VCaP (cell line): ENCODE measurements at regions not wholly inside any gene's neighbourhood (a gene's known extent, or its start where the extent isn't known, plus 50 kb on each side); places are given as distances from the start of the nearest gene placed in this dataset.
A peak's percentile ranks its signal among the peaks of the same experiment; 100 is the strongest.

Experiments
- H3K27ac ChIP-seq: fragments of 450-650 bp; 2 replicates; pipeline ENCODE4 v1.5.1; 2017
- TF ChIP-seq, protein P1 (sequence below): fragments of 450-650 bp; conservative IDR thresholded peaks from 2 replicates; pipeline ENCODE4 v1.5.1; 2017; ENCODE audit warnings: mild to moderate bottlenecking, moderate library complexity

DNA sequence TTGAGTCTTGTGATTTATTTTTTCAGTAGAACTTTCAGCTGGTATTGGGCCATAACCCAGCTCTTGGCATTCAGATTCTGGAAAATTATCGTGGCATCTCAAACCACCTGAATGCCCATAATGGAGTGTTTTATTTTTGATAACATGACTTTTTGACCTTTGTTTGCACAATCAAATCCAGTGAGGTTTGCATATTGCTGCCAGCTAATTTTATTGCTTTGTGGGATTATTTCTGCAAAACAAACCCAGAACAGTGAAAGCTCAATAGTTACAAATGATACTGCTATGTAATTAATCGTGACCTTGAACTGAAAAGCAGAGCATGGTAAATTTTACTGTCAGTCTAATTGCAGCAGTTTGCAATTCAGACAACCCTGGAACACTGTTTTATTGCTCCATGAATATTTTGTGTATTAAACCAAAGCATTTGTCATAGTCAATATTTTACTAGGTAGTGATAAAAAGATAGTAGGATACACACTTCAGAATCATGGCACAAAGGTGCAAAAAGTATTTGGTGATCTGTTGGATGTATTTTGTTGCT, 255.2 kb upstream of the NAV3 start:
- TF ChIP-seq, protein P1, sequence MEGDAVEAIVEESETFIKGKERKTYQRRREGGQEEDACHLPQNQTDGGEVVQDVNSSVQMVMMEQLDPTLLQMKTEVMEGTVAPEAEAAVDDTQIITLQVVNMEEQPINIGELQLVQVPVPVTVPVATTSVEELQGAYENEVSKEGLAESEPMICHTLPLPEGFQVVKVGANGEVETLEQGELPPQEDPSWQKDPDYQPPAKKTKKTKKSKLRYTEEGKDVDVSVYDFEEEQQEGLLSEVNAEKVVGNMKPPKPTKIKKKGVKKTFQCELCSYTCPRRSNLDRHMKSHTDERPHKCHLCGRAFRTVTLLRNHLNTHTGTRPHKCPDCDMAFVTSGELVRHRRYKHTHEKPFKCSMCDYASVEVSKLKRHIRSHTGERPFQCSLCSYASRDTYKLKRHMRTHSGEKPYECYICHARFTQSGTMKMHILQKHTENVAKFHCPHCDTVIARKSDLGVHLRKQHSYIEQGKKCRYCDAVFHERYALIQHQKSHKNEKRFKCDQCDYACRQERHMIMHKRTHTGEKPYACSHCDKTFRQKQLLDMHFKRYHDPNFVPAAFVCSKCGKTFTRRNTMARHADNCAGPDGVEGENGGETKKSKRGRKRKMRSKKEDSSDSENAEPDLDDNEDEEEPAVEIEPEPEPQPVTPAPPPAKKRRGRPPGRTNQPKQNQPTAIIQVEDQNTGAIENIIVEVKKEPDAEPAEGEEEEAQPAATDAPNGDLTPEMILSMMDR, result no peak
- H3K27ac ChIP-seq, result peak overlapping the region; percentile 44

DNA sequence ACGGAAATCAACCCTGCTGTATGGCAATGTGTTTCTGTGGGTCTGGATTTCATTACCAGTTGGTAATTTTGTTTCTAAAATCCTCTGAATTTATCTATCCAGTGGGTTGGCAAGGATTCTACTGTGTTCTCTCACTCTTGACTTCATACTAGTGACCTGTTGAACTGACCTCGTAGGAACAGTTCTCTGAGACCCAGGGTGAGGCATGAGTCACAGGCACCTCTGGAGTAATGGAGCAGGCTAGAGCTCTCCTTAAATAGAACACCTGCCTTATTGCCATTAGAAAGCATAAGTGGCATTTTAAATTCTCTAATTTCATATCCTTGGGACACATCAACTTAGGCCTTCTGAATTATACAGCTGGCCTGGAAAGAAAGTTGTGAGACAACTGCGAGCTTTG, 258.3 kb upstream of the NAV3 start:
- TF ChIP-seq, protein P1, result no peak
- no peak overlapping the region for H3K27ac ChIP-seq

DNA sequence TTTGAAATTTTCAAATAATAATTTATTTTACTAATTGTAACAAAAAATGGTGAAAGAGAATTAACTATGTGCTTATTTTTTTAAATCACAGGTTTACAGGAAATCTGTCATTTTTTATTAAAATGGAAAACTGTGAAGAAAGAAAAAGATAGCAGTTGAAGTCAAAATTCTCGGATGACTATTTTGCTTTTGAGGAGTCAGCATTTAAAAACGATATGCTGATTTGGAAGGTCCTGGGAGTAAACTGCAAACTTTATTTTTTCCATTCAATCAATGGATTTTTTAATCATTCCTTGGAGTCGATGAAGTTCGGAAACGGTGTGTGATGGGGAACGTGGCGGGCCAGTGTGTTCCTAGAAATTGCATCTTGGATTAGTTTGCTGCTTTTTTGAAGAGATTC, 258.9 kb upstream of the NAV3 start:
- no peak overlapping the region for H3K27ac ChIP-seq
- TF ChIP-seq, protein P1, result no peak

DNA sequence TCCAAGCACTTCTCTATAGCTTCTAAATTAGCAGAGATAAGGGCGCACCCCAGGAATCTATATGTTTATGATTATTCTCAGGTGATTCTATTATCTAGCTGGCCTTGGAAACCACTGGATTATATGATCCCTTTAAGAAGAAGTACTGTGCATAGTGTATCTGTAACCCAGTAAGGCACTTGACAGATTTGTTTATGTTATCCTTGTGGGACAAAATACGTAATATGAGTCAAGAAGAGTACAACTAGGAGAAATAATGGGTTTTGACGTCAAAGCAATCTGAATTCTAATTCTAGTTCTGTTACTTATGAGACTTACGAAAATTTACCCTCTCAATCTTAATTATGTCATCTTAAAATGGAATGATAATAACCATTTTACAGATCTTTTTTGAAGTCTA, 259.6 kb upstream of the NAV3 start:
- TF ChIP-seq, protein P1, result no peak
- H3K27ac ChIP-seq, result no peak overlapping the region

DNA sequence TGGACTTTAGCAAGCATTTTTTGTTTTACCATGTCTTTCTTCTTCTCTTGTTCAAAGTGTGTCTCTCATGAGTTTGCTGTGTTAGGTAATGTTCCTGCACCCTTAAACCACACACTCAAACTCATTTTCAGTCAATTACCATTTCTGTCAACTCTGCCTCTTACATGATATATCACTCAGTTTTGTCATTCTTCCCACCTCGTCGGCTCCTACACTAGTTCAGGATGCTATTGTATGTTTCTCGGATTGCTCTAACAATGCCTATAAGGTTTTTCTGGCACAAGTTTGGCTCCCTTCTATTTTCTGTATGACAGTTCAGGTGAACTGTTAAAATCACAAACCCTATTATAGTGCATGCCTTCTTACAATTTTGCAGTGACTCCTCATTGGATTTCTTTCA, 260.8 kb upstream of the NAV3 start:
- TF ChIP-seq, protein P1, result no peak
- no peak overlapping the region for H3K27ac ChIP-seq

DNA sequence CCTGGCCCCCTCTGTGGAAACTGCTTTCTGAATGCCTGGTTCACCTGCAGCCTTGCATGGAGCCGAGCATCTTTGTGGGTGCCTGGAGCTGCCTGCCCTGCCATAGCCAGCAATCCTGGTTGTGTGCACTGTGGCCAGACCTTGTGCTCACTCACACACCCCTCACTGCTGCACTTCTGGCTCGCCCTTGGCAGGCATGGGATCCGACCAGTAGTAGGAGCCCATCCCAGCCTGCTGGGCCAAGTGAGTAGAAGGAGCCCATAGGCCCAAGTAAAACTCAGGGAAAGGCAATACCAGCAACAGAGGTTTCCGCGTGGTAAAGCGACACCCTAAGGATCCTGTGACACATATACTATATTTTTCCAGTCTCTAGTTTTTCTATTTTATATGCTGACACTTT, 270.0 kb upstream of the NAV3 start:
- TF ChIP-seq, protein P1, result no peak

DNA sequence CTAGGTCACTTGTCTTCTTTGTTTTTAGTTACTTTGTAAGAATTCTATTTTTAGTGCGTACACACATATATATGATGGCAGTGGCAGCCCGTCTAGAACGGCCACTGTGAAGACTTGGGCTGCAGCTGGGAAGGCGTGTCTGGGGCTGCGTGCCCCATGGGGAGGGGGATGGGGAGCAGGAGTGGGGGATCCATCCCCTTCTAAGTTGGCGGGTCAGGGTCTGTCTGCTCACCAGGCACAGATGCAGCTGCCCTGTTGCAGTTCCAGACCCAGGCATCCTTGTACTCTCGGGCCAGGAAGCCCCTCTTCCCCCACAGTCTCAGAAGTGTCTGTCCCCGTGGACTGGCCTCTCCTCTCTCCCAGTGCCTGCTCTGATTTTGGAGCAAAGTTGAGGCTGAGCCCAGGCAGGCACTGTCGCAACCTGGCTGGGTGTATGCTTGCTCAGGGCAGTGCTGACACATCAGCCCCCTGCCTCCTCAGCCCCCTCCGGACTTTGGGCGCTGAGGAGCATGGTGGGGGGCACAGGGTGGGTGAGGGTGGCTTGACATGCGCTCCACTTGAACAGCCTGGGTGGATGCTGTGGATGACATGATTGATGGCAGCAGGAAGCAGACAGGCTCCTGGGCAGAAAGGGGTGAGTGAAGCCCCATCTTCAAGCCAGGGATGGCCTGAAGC, 271.2 kb upstream of the NAV3 start:
- H3K27ac ChIP-seq, result no peak overlapping the region
- TF ChIP-seq, protein P1, result no peak

More for the DNA sequence above, 270.0 kb upstream of the NAV3 start:
- H3K27ac ChIP-seq, result no peak overlapping the region
